ENCODE measurements at regions not wholly inside any gene's neighbourhood (a gene's known extent, or its start where the extent isn't known, plus 50 kb on each side); places are given as distances from the start of the nearest gene placed in this dataset.

DNA sequence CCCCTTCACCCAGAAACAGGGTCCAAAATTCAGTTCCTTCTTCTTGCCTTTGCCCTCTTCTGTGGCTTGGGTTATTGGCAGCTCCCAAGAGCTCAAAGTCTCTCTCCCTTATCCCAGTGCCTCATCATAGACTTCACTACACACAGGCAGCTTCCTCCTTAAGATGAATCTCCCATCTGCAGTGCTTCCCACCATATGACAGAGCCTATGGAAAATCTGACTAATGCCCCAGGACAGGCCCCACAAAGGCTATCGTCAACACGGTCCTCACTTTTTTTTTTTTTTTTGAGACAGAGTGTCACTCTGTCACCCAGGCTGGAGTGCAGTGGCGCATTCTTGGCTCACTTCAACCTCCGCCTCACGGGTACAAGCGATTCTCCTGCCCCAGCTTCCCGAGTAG lies 194.1 kb downstream of the MEX3B start:
- Mint-ChIP-seq H3K36me3 (ENCODE audit: low read depth) (peaks cover 3% of the 10 kb centered on the region), H3K4me1 (ENCODE audit: low read depth) (peaks cover 10% of the 10 kb centered on the region), H3K4me3 (ENCODE audit: unreplicated experiment) (no peak overlapping the region), H3K9me3 (ENCODE audit: low read depth) (no peaks in the 10 kb centered on the region), H3K27me3 (ENCODE audit: low read depth) (no peaks in the 10 kb centered on the region), H3K27ac (ENCODE audit: unreplicated experiment) (no peak overlapping the region)
- no peak for DNase-seq (ENCODE audit: low spot score)
- TF ChIP-seq, protein P1, sequence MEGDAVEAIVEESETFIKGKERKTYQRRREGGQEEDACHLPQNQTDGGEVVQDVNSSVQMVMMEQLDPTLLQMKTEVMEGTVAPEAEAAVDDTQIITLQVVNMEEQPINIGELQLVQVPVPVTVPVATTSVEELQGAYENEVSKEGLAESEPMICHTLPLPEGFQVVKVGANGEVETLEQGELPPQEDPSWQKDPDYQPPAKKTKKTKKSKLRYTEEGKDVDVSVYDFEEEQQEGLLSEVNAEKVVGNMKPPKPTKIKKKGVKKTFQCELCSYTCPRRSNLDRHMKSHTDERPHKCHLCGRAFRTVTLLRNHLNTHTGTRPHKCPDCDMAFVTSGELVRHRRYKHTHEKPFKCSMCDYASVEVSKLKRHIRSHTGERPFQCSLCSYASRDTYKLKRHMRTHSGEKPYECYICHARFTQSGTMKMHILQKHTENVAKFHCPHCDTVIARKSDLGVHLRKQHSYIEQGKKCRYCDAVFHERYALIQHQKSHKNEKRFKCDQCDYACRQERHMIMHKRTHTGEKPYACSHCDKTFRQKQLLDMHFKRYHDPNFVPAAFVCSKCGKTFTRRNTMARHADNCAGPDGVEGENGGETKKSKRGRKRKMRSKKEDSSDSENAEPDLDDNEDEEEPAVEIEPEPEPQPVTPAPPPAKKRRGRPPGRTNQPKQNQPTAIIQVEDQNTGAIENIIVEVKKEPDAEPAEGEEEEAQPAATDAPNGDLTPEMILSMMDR (IDR thresholded peaks at IDR 0.05): no peak

DNA sequence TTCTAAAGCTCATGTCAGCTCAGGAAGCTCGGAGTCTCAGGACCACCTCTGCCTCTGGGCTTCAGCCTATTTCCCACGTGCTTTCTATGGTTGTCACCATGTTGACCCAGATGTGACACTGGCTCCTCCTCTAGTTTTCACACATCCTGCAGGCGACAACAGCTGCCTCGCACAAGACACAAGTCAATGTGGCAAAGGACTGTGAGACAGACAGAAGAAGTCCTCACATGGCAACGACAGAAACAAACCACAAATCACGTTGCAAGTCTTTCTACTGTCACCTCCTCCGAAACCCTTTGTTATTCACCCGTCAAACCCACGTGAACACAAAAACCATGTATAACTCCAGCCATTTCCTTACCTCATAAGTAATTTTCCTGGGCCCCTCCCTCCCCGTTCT lies 194.5 kb downstream of the MEX3B start:
- Mint-ChIP-seq H3K27me3 (ENCODE audit: low read depth) (no peaks in the 10 kb centered on the region), H3K36me3 (ENCODE audit: low read depth) (no peaks in the 10 kb centered on the region), H3K27ac (ENCODE audit: unreplicated experiment) (no peak overlapping the region), H3K4me3 (ENCODE audit: unreplicated experiment) (no peak overlapping the region), H3K9me3 (ENCODE audit: low read depth) (no peaks in the 10 kb centered on the region), H3K4me1 (ENCODE audit: low read depth) (peaks cover 10% of the 10 kb centered on the region)
- DNase-seq (ENCODE audit: low spot score): no peak
- TF ChIP-seq, protein P1 (IDR thresholded peaks at IDR 0.05): no peak

DNA sequence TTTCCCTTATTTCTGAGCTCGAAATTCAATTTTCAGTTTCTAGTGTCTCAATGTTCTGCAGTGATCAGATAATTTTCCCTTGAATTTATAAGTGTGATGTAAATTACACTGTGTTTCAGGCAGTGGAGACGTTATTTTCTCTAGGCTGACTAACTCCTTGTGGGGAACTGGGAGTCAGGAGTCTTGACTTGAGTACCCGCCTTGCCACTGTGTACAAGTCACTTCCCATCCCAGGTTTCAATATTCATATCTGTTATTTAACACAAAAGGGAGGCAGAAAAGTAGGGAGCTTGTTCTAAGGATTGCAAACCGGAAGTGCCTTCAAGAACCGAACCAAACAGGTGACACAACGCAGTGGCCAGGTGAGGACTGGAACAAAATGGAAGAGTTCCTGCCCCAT lies 196.5 kb downstream of the MEX3B start:
- no peak overlapping the region for H3K27ac Mint-ChIP-seq (ENCODE audit: unreplicated experiment)
- no peaks in the 10 kb centered on the region for H3K9me3 Mint-ChIP-seq (ENCODE audit: low read depth)
- H3K4me1 Mint-ChIP-seq (ENCODE audit: low read depth): peaks cover 10% of the 10 kb centered on the region
- DNase-seq (ENCODE audit: low spot score): no peak
- no peaks in the 10 kb centered on the region for H3K27me3 Mint-ChIP-seq (ENCODE audit: low read depth)
- H3K4me3 Mint-ChIP-seq (ENCODE audit: unreplicated experiment): no peak overlapping the region
- TF ChIP-seq, protein P1 (IDR thresholded peaks at IDR 0.05): no peak
- peaks cover 2% of the 10 kb centered on the region for H3K36me3 Mint-ChIP-seq (ENCODE audit: low read depth)

DNA sequence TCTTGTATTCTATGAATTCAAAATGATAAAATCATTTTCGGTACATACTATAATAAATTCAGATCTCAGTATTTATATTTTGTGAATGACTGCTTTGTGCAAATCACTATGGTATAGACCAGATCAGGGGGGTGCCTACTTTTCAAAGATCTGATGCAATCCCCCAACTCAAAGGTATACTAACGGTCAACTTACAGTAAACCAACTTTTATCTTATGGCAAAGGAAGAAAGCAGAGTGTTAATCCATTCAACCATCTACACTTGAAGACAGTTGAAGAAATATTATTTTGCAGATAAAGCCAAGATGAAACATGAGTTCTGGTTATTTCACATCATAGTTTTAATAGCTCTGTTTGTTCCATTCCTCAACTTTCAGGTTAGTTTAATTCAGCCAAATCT lies 197.1 kb downstream of the MEX3B start:
- Mint-ChIP-seq H3K27ac (ENCODE audit: unreplicated experiment) (no peak overlapping the region), H3K27me3 (ENCODE audit: low read depth) (no peaks in the 10 kb centered on the region), H3K4me3 (ENCODE audit: unreplicated experiment) (no peak overlapping the region), H3K9me3 (ENCODE audit: low read depth) (no peaks in the 10 kb centered on the region), H3K4me1 (ENCODE audit: low read depth) (peaks cover 10% of the 10 kb centered on the region), H3K36me3 (ENCODE audit: low read depth) (peaks cover 2% of the 10 kb centered on the region)
- DNase-seq (ENCODE audit: low spot score): no peak
- TF ChIP-seq, protein P1 (IDR thresholded peaks at IDR 0.05): no peak

DNA sequence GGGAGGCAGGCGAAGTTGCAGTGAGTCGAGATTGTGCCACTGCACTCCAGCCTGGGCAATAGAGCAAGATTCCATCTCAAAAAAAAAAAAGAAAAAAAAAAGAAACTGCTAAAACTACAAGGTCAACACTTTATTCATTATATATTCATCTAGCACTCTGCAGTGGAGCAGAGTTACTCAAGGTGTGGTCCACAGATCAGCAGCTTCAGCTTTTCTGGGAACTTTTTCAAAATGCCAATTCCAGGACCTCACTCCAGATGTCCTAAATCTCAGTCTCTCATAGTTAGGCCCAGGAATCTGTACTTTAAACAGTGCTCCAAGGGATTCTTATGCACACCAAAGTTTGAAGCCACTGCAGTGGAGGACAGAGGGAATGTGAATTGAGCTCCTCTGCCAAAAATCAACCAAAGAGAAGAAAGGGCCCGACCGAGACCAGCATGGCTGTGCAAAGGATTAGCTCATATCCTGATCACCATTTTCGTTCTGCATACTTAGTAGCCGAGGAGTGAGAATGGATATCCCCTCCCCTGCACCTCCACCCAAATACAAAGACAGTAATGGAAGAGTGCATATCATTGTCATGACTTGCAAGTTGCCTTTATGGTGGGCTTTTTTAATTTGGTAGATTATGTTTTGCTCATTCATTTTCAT lies 201.9 kb downstream of the MEX3B start:
- no peak overlapping the region for H3K27ac Mint-ChIP-seq (ENCODE audit: unreplicated experiment)
- TF ChIP-seq, protein P1 (IDR thresholded peaks at IDR 0.05): no peak
- H3K36me3 Mint-ChIP-seq (ENCODE audit: low read depth): peaks cover 2% of the 10 kb centered on the region
- H3K27me3 Mint-ChIP-seq (ENCODE audit: low read depth): no peaks in the 10 kb centered on the region
- no peak overlapping the region for H3K4me3 Mint-ChIP-seq (ENCODE audit: unreplicated experiment)
- H3K9me3 Mint-ChIP-seq (ENCODE audit: low read depth): no peaks in the 10 kb centered on the region
- no peaks in the 10 kb centered on the region for H3K4me1 Mint-ChIP-seq (ENCODE audit: low read depth)
- DNase-seq (ENCODE audit: low spot score): no peak

Measured in chondrocyte (in vitro differentiated cells).